GM12878 (cell line): ENCODE measurements at regions not wholly inside any gene's neighbourhood (a gene's known extent, or its start where the extent isn't known, plus 50 kb on each side); places are given as distances from the start of the nearest gene placed in this dataset.

ENCODE experiments used
- ATAC-seq: fragments of 200-7000 bp; cut with Tn5 transposase; 3 replicates; pipeline ENCODE4 v1.9.1; 2020; ENCODE audit warnings: mild to moderate bottlenecking, moderate library complexity
- BruUV-seq: library from RNA; stranded (reverse); fragments of 400-500 nt; replicated peaks from 2 replicates; lab custom pipeline; 2021; lab: Mats Ljungman, UMichigan
- CTCF ChIA-PET: fragments of 300-600 bp; sonication (Branson Sonifier 250); formaldehyde crosslinking; extraction: SDS; loops from one replicate; lab custom pipeline; 2021; ENCODE audit warnings: inconsistent platforms; lab: Yijun Ruan, JAX
- POLR2A ChIA-PET: fragments of 350-600 bp; formaldehyde crosslinking; extraction: SDS; loops from one replicate; lab custom pipeline; 2021; ENCODE audit warnings: inconsistent platforms; lab: Charles Lee
- RAD21 ChIA-PET: fragments of 300-600 bp; sonication (Branson Sonifier 250); formaldehyde crosslinking; loops from one replicate; lab custom pipeline; 2023; ENCODE audit warnings: antibody characterized with exemption; ENCODE audit not compliant: unreplicated experiment; lab: Charles Lee
- SMC1A ChIA-PET: fragments of 300-600 bp; sonication (Branson Sonifier 250); formaldehyde crosslinking; loops from one replicate; lab custom pipeline; 2023; ENCODE audit not compliant: unreplicated experiment, uncharacterized antibody; lab: Charles Lee
- DNase-seq: peaks from one replicate; pipeline ENCODE4 v3.0.0-alpha.2; 2011; ENCODE audit warnings: low read depth, low spot score
- FAIRE-seq: peaks from 3 replicates; lab custom pipeline; 2011; peaks lifted over from hg19 to GRCh38; lab: Jason Lieb, UNC
- H2AFZ ChIP-seq: 2 replicates; pipeline ENCODE4 v1.6.0; 2011; ENCODE audit warnings: low read depth, low read length, control low read depth; ENCODE audit not compliant: control insufficient read depth
- H3K27ac ChIP-seq: 2 replicates; pipeline ENCODE4 v1.5.1; 2011; ENCODE audit warnings: control low read depth; ENCODE audit not compliant: control insufficient read depth, insufficient read depth
- H3K27me3 ChIP-seq, 2 experiments: replicated peaks in 1 of 2; 2 replicates each; pipeline versions ENCODE4 v1.6.0 to v1.6.1; 2011; ENCODE audit warnings: low read length in 1 of 2; ENCODE audit not compliant: control insufficient read depth in 2 of 2, insufficient read depth in 2 of 2
- H3K36me3 ChIP-seq, 2 experiments: 2 replicates each; pipeline ENCODE4 v1.5.1; 2011; ENCODE audit warnings: low read length in 1 of 2; ENCODE audit not compliant: control insufficient read depth in 2 of 2, insufficient read depth in 2 of 2
- H3K4me1 ChIP-seq: 2 replicates; pipeline ENCODE4 v1.6.1; 2011; ENCODE audit warnings: mild to moderate bottlenecking, low read length, moderate library complexity, mixed read lengths; ENCODE audit not compliant: control insufficient read depth, insufficient read depth
- H3K4me2 ChIP-seq: 2 replicates; pipeline ENCODE4 v1.6.0; 2011; ENCODE audit warnings: control low read depth; ENCODE audit not compliant: control insufficient read depth, insufficient read depth
- H3K4me3 ChIP-seq: fragments of 200-600 bp; sonication (generic); 2 replicates; pipeline ENCODE4 v1.5.1; 2016
- H3K79me2 ChIP-seq: 2 replicates; pipeline ENCODE4 v1.6.0; 2011; ENCODE audit warnings: low read length; ENCODE audit not compliant: control insufficient read depth, insufficient read depth
- H3K9ac ChIP-seq: 2 replicates; pipeline ENCODE4 v1.8.0; 2011; ENCODE audit warnings: low read length, control low read depth, mixed read lengths; ENCODE audit not compliant: control insufficient read depth, insufficient read depth
- H3K9me3 ChIP-seq: replicated peaks from 3 replicates; pipeline ENCODE4 v1.5.1; 2011; ENCODE audit warnings: mild to moderate bottlenecking, low read length; ENCODE audit not compliant: control insufficient read depth, insufficient read depth
- H4K20me1 ChIP-seq: 2 replicates; pipeline ENCODE4 v1.6.0; 2011; ENCODE audit not compliant: control insufficient read depth, insufficient read depth
- CHD4 ChIP-seq: fragments of 200-600 bp; sonication (generic); IDR thresholded peaks from 2 replicates; pipeline ENCODE4 v1.6.1; 2016; ENCODE audit warnings: mild to moderate bottlenecking
- IKZF2 ChIP-seq, 2 experiments: fragments of 450-650 bp; IDR thresholded peaks; 2 replicates each; pipeline ENCODE4 v1.6.1; 2017; ENCODE audit warnings: mild to moderate bottlenecking in 2 of 2, moderate library complexity in 2 of 2
- MEF2B ChIP-seq: fragments of 450-650 bp; IDR thresholded peaks from 2 replicates; pipeline ENCODE4 v1.6.1; 2018; ENCODE audit warnings: mild to moderate bottlenecking, moderate library complexity; ENCODE audit not compliant: partially characterized antibody, poor library complexity, severe bottlenecking
- NR2C2 ChIP-seq: IDR thresholded peaks from 2 replicates; pipeline ENCODE4 v1.6.1; 2011; ENCODE audit warnings: borderline replicate concordance, low read depth; ENCODE audit not compliant: control insufficient read depth, insufficient read length
- NR2F1 ChIP-seq: fragments of 450-650 bp; conservative IDR thresholded peaks from 2 replicates; pipeline ENCODE4 v1.6.1; 2017; ENCODE audit warnings: mild to moderate bottlenecking
- POLR2AphosphoS2 ChIP-seq: IDR thresholded peaks from 2 replicates; pipeline ENCODE4 v1.6.1; 2011; ENCODE audit warnings: low read depth, mild to moderate bottlenecking, low read length, improper control_type of control experiment, moderate library complexity
- POU2F2 ChIP-seq: IDR thresholded peaks from 3 replicates; pipeline ENCODE4 v1.6.1; 2011; ENCODE audit warnings: low read depth, mild to moderate bottlenecking, low read length, borderline replicate concordance
- RAD21 ChIP-seq: IDR thresholded peaks from 2 replicates; pipeline ENCODE4 v1.6.1; 2011; ENCODE audit warnings: mild to moderate bottlenecking, low read depth, low read length, moderate library complexity; ENCODE audit not compliant: insufficient read depth
- SRF ChIP-seq, 2 experiments: IDR thresholded peaks; 2 replicates each; pipeline ENCODE4 v1.6.1; 2011; ENCODE audit warnings: low read depth in 2 of 2, low read length in 2 of 2, mild to moderate bottlenecking in 1 of 2, moderate library complexity in 1 of 2
- STAT3 ChIP-seq: IDR thresholded peaks from 2 replicates; pipeline ENCODE4 v1.6.1; 2011; ENCODE audit warnings: low read depth, low read length, improper control_type of control experiment
- TCF7 ChIP-seq: IDR thresholded peaks from 2 replicates; pipeline ENCODE4 v1.6.1; 2014; ENCODE audit warnings: antibody characterized with exemption, borderline replicate concordance
- YY1 ChIP-seq: IDR thresholded peaks from 2 replicates; pipeline ENCODE4 v1.6.1; 2011; ENCODE audit warnings: low read depth, mild to moderate bottlenecking, low read length
- ZNF207 ChIP-seq: fragments of 450-650 bp; IDR thresholded peaks from 2 replicates; pipeline ENCODE4 v1.6.1; 2014; ENCODE audit warnings: antibody characterized with exemption, mild to moderate bottlenecking, borderline replicate concordance
- ZNF217 ChIP-seq: fragments of 450-650 bp; IDR thresholded peaks from 2 replicates; pipeline ENCODE4 v1.6.1; 2017; ENCODE audit warnings: antibody characterized with exemption, mild to moderate bottlenecking
- WGBS: methylation state at CpG from one replicate; pipeline ENCODE4 v1.1.6; 2016; ENCODE audit warnings: low lambda C conversion rate; ENCODE audit not compliant: insufficient replicate concordance, insufficient coverage; ENCODE audit errors: missing lambda C conversion rate; 5-methylcytosine and 5-hydroxymethylcytosine counted together
- in situ Hi-C: fragments of 300-500 bp; cut with MboI; formaldehyde crosslinking; loops from 9 replicates; pipeline ENCODE4 v1.14.3; 2018; ENCODE audit warnings: mixed read lengths
- intact Hi-C: fragments of 100-400 bp; cut with micrococcal nuclease; formaldehyde crosslinking; loops from one replicate; pipeline ENCODE4 v1.14.2; 2022; ENCODE audit not compliant: unreplicated experiment
- TF ChIP-seq, protein P1 (sequence below): fragments of 150-350 bp; IDR thresholded peaks from 2 replicates; pipeline ENCODE4 v1.6.1; 2014; ENCODE audit warnings: mild to moderate bottlenecking, low read depth, low read length
- TF ChIP-seq, protein P2 (sequence below): fragments of 450-650 bp; IDR thresholded peaks from 2 replicates; pipeline ENCODE4 v1.6.1; 2017; ENCODE audit warnings: mild to moderate bottlenecking

DNA sequence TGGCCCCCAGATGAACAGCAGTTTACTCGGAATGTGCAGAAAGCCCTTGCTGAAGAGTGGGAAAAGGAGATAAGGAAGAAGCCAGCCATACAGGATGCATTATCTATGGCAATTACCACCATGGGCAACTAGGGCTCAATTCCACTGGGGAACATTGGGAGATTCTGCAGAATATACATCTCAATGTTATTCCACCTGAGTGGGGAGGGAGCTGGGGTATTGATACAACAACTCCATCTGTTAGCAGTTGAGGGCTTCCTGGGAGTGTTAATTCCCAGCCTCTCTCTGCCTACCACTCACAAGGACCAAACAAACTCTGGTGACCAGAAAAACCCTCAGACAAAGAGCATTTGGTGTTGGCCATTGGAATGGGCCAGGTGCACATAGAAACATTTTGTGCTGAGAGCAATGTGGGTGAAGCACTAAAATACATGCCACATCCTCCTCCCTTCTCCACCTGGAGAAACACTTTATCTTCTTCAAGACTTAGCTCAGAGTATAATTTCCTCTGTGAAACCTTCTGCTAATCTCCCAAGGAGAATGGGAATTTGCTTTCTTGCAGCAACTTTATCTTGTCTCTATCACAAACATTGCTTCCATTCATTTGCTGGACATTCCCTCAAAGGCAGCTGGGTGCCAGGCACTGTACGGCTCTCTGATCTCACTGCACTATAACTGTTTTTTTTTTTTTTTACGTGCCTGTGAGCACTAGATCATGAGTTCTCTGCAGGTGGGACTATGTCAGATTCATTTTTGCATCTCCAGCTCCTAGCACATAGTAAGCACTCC lies 292.2 kb downstream of the MN1 start:
- Histone ChIP-seq H3K4me3 (no peak overlapping the region), H3K27ac (no peak overlapping the region), H3K79me2 (no peaks in the 10 kb centered on the region), H2AFZ (no peak overlapping the region), H3K9ac (no peak overlapping the region), H3K4me2 (no peak overlapping the region), H3K36me3 (no peaks in the 10 kb centered on the region), H4K20me1 (no peaks in the 10 kb centered on the region), H3K9me3 (no peaks in the 10 kb centered on the region; the same call in 2 of the 3 replicates), H3K4me1 (no peaks in the 10 kb centered on the region), H3K27me3 (no peaks in the 10 kb centered on the region)
- TF ChIP-seq NR2C2 = no peak
- no peak for TF ChIP-seq POLR2AphosphoS2
- no peak for TF ChIP-seq SRF (IDR thresholded peaks at IDR 0.05; ENCODE audit: low read depth in 2 of 2, low read length in 2 of 2)
- TF ChIP-seq RAD21 = no peak
- no peak for TF ChIP-seq STAT3
- no peak for TF ChIP-seq TCF7
- no peak for TF ChIP-seq ZNF217
- intact Hi-C loops (no loop called here), in situ Hi-C loops (no loop called here)
- 9% methylated on average over 3 of the region's 3 CpGs for WGBS
- ATAC-seq (no peak), DNase-seq (no peak), FAIRE-seq (no peak)
- ChIA-PET CTCF (no interaction called here), RAD21 (no interaction called here), POLR2A (no interaction called here), SMC1A (no interaction called here)
- no TSS peak for BruUV-seq

DNA sequence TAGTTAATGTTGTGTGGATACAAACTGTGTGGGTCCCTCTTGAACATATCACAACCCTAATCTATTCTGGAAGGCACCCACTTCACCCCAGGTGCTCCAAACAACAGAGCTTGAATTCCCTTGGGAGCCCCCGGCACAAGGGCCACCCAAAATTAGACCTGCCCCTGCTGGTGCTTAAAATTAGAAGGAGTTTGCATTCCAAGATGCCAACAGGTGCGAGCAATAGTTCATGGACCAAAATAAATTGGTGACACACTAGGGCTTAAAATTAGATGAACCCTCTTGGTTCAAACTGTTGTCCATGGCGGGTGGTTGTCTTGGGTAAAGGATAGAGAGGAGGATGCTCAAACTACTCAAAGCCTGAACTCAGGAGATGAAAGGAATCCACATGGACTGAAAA lies 291.5 kb downstream of the MN1 start:
- no peak for FAIRE-seq
- no peaks in the 10 kb centered on the region; the same call in 2 of the 3 replicates for H3K9me3 ChIP-seq
- DNase-seq = no peak
- H3K4me1 ChIP-seq = no peaks in the 10 kb centered on the region
- no peak overlapping the region for H3K4me2 ChIP-seq
- no peak overlapping the region for H3K27ac ChIP-seq
- no peak overlapping the region for H2AFZ ChIP-seq
- ATAC-seq = no peak
- no peaks in the 10 kb centered on the region for H3K79me2 ChIP-seq
- H3K36me3 ChIP-seq = no peaks in the 10 kb centered on the region
- BruUV-seq = no TSS peak
- RAD21 ChIA-PET = no interaction called here
- no peak overlapping the region for H3K4me3 ChIP-seq
- in situ Hi-C loops = no loop called here
- SMC1A ChIA-PET = no interaction called here
- H3K9ac ChIP-seq = no peak overlapping the region
- no peaks in the 10 kb centered on the region for H4K20me1 ChIP-seq
- intact Hi-C loops = no loop called here
- CTCF ChIA-PET = no interaction called here
- 1% methylated on average over 3 of the region's 3 CpGs for WGBS
- POLR2A ChIA-PET = no interaction called here
- TF ChIP-seq, protein P1, sequence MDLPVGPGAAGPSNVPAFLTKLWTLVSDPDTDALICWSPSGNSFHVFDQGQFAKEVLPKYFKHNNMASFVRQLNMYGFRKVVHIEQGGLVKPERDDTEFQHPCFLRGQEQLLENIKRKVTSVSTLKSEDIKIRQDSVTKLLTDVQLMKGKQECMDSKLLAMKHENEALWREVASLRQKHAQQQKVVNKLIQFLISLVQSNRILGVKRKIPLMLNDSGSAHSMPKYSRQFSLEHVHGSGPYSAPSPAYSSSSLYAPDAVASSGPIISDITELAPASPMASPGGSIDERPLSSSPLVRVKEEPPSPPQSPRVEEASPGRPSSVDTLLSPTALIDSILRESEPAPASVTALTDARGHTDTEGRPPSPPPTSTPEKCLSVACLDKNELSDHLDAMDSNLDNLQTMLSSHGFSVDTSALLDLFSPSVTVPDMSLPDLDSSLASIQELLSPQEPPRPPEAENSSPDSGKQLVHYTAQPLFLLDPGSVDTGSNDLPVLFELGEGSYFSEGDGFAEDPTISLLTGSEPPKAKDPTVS = no peak
- TF ChIP-seq NR2F1 (no peak), ZNF207 (no peak), POU2F2 (no peak), IKZF2 (IDR thresholded peaks at IDR 0.05) (no peak), YY1 (no peak), CHD4 (no peak), MEF2B (no peak)
- TF ChIP-seq, protein P2, sequence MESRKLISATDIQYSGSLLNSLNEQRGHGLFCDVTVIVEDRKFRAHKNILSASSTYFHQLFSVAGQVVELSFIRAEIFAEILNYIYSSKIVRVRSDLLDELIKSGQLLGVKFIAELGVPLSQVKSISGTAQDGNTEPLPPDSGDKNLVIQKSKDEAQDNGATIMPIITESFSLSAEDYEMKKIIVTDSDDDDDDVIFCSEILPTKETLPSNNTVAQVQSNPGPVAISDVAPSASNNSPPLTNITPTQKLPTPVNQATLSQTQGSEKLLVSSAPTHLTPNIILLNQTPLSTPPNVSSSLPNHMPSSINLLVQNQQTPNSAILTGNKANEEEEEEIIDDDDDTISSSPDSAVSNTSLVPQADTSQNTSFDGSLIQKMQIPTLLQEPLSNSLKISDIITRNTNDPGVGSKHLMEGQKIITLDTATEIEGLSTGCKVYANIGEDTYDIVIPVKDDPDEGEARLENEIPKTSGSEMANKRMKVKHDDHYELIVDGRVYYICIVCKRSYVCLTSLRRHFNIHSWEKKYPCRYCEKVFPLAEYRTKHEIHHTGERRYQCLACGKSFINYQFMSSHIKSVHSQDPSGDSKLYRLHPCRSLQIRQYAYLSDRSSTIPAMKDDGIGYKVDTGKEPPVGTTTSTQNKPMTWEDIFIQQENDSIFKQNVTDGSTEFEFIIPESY = no peak
- H3K27me3 ChIP-seq = no peaks in the 10 kb centered on the region
